Hepatocyte (in vitro differentiated cells): ENCODE measurements at regions not wholly inside any gene's neighbourhood (a gene's known extent, or its start where the extent isn't known, plus 50 kb on each side); places are given as distances from the start of the nearest gene placed in this dataset.

Experiments used
- DNase-seq: peaks from one replicate; pipeline ENCODE4 v3.0.0-alpha.2; 2016; ENCODE audit warnings: low spot score
- H2AFZ ChIP-seq: fragments of 200-600 bp; sonication (generic); 2 replicates; pipeline ENCODE4 v1.6.0; 2016; ENCODE audit warnings: antibody characterized with exemption, mild to moderate bottlenecking
- H3K27ac ChIP-seq: fragments of 200-600 bp; sonication (generic); 2 replicates; pipeline ENCODE4 v1.5.1; 2016; ENCODE audit warnings: mild to moderate bottlenecking
- H3K27me3 ChIP-seq: fragments of 200-600 bp; sonication (generic); 2 replicates; pipeline ENCODE4 v1.6.1; 2016
- H3K36me3 ChIP-seq: fragments of 200-600 bp; sonication (generic); replicated peaks from 2 replicates; pipeline ENCODE4 v1.5.1; 2016; ENCODE audit warnings: low read depth; ENCODE audit not compliant: insufficient read depth
- H3K4me1 ChIP-seq: fragments of 200-600 bp; sonication (generic); 2 replicates; pipeline ENCODE4 v1.5.1; 2016; ENCODE audit warnings: mild to moderate bottlenecking, moderate library complexity; ENCODE audit not compliant: insufficient read depth
- H3K4me2 ChIP-seq: fragments of 200-600 bp; sonication (generic); 2 replicates; pipeline ENCODE4 v1.6.0; 2016
- H3K4me3 ChIP-seq: fragments of 200-600 bp; sonication (generic); 2 replicates; pipeline ENCODE4 v1.5.1; 2016; ENCODE audit warnings: mild to moderate bottlenecking
- H3K79me2 ChIP-seq: fragments of 200-600 bp; sonication (generic); 2 replicates; pipeline ENCODE4 v1.6.0; 2017; ENCODE audit warnings: mild to moderate bottlenecking
- H3K9me2 ChIP-seq: fragments of 200-600 bp; sonication (generic); replicated peaks from 2 replicates; pipeline ENCODE4 v1.6.0; 2017; ENCODE audit warnings: mild to moderate bottlenecking; ENCODE audit not compliant: insufficient read depth
- H3K9me3 ChIP-seq: fragments of 200-600 bp; sonication (generic); 2 replicates; pipeline ENCODE4 v1.5.1; 2016; ENCODE audit warnings: low read depth, mild to moderate bottlenecking
- H4K20me1 ChIP-seq: fragments of 200-600 bp; sonication (generic); 2 replicates; pipeline ENCODE4 v1.6.0; 2016; ENCODE audit warnings: mild to moderate bottlenecking; ENCODE audit not compliant: insufficient read depth, poor library complexity, severe bottlenecking
- CTCF ChIP-seq: fragments of 200-600 bp; sonication (generic); IDR thresholded peaks from 2 replicates; pipeline ENCODE4 v1.5.1; 2016; ENCODE audit warnings: antibody characterized with exemption, mild to moderate bottlenecking; ENCODE audit not compliant: poor library complexity
- EZH2 ChIP-seq: fragments of 200-600 bp; sonication (generic); IDR thresholded peaks from 2 replicates; pipeline ENCODE4 v1.6.1; 2016; ENCODE audit warnings: antibody characterized with exemption, mild to moderate bottlenecking, borderline replicate concordance
- EZH2phosphoT487 ChIP-seq: fragments of 200-600 bp; sonication (generic); IDR thresholded peaks from one replicate; pipeline ENCODE4 v1.6.1; 2018; ENCODE audit warnings: antibody characterized with exemption, mild to moderate bottlenecking, low read depth, moderate library complexity; ENCODE audit not compliant: unreplicated experiment, severe bottlenecking
- WGBS: methylation state at CpG from one replicate; pipeline ENCODE4 v1.1.6; 2016; ENCODE audit warnings: low lambda C conversion rate; ENCODE audit errors: missing lambda C conversion rate; 5-methylcytosine and 5-hydroxymethylcytosine counted together

DNA sequence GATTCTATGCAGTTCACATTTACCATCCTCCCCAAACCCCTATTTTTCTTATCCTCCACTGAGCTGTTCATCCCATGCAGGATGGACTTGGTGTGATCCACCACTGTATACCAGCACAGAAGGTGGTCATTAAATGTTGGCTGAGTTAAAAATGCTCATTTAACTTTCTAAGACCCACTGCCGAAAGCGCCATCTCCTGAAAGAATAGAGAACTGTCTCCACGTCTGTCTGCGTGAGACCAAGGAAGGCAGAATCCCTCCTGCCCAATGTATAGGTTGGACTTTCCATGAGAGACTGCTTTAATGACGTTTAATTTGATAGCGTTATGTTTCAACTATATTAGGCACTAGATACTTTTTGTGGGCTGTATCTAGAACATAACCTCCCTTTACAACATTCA is 124.3 kb downstream of the GPAM start:
- H3K27ac ChIP-seq = no peak overlapping the region
- no peak overlapping the region for H3K4me3 ChIP-seq
- H3K9me3 ChIP-seq = no peaks in the 10 kb centered on the region
- no peak overlapping the region for H2AFZ ChIP-seq
- DNase-seq = no peak
- no peaks in the 10 kb centered on the region for H3K9me2 ChIP-seq
- no peak overlapping the region for H3K4me2 ChIP-seq
- no peaks in the 10 kb centered on the region for H3K4me1 ChIP-seq
- H3K36me3 ChIP-seq = no peaks in the 10 kb centered on the region
- no peaks in the 10 kb centered on the region for H3K27me3 ChIP-seq
- TF ChIP-seq CTCF (no peak), EZH2 (no peak), EZH2phosphoT487 (no peak)
- WGBS = 73% methylated on average over 6 of the region's 6 CpGs
- no peaks in the 10 kb centered on the region for H3K79me2 ChIP-seq
- H4K20me1 ChIP-seq = no peaks in the 10 kb centered on the region

DNA sequence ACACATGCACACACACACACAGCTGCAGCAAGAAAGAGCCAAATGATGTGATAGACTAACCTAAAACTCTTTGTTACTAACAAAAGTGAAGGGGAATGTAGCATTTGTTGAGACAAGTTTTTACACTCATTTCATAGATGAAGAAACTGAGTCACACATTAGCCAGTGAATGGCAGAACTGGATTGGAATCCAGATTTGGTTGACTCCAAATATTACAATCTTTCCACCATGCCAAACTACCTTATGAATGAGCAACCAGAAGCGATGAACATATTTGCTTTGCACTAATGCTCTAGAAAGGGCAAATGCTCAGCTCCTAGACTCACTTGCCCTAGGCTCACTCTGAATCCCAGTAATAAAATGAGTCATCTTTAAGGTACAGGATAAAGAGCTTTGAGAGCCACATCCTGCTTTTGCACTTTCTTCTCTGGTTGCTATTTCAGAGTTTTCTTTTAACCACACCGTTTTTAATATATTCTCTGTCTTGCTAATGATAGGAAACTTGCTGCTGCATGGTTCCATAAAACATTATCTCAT is 111.9 kb downstream of the GPAM start:
- no peak overlapping the region for H2AFZ ChIP-seq
- DNase-seq = no peak
- no peaks in the 10 kb centered on the region for H4K20me1 ChIP-seq

GRCh38 chr10:112078003-112078402 is 105.6 kb downstream of the GPAM start:
- H3K4me1 ChIP-seq = no peaks in the 10 kb centered on the region
- H3K36me3 ChIP-seq = no peaks in the 10 kb centered on the region
- no peaks in the 10 kb centered on the region for H3K9me3 ChIP-seq
- no peak for DNase-seq
- 87% methylated on average over 1 of the region's 1 CpG for WGBS
- no peak overlapping the region for H2AFZ ChIP-seq
- H3K9me2 ChIP-seq = no peaks in the 10 kb centered on the region
- no peak overlapping the region for H3K27ac ChIP-seq
- H3K4me3 ChIP-seq = no peak overlapping the region
- TF ChIP-seq CTCF (no peak), EZH2phosphoT487 (no peak), EZH2 (no peak)
- H3K79me2 ChIP-seq = no peaks in the 10 kb centered on the region
- H3K4me2 ChIP-seq = no peak overlapping the region
- H4K20me1 ChIP-seq = no peaks in the 10 kb centered on the region
- H3K27me3 ChIP-seq = no peaks in the 10 kb centered on the region

More for the DNA sequence above, 111.9 kb downstream of the GPAM start:
- Histone ChIP-seq H3K4me1 (no peaks in the 10 kb centered on the region), H3K4me2 (no peak overlapping the region), H3K9me2 (no peaks in the 10 kb centered on the region), H3K9me3 (no peaks in the 10 kb centered on the region), H3K79me2 (no peaks in the 10 kb centered on the region), H3K27me3 (no peaks in the 10 kb centered on the region), H3K27ac (no peak overlapping the region), H3K36me3 (no peaks in the 10 kb centered on the region), H3K4me3 (no peak overlapping the region)
- TF ChIP-seq EZH2phosphoT487 = no peak
- no peak for TF ChIP-seq EZH2
- no peak for TF ChIP-seq CTCF
- 76% methylated on average over 2 of the region's 2 CpGs for WGBS

DNA sequence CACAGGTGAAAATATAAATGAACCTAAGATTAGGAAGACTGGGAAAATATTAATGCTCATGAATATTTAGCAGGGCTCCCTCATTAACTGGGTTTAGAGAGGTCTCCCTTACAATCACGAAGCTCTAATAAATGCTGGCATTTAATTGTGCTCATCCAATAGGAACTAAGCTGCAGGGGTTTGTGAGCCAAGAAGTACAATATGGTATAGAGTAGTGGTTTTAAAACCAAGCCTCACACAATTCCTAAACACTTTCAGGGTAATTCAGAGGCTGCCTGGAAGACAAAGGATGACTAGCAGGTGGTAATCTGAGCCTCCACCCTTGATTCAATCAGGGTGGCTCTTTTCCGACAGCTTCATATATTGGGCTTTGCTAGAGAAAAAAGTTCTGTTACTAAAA is 103.3 kb downstream of the GPAM start:
- H3K4me2 ChIP-seq = no peak overlapping the region
- TF ChIP-seq EZH2phosphoT487 = no peak
- TF ChIP-seq EZH2 = no peak
- no peak for TF ChIP-seq CTCF
- H3K27ac ChIP-seq = no peak overlapping the region
- no peaks in the 10 kb centered on the region for H3K79me2 ChIP-seq
- no peaks in the 10 kb centered on the region for H3K4me1 ChIP-seq
- H4K20me1 ChIP-seq = no peaks in the 10 kb centered on the region
- H3K9me3 ChIP-seq = no peaks in the 10 kb centered on the region
- H3K4me3 ChIP-seq = no peak overlapping the region
- no peak overlapping the region for H2AFZ ChIP-seq
- 71% methylated on average over 2 of the region's 2 CpGs for WGBS
- H3K27me3 ChIP-seq = no peaks in the 10 kb centered on the region
- no peaks in the 10 kb centered on the region for H3K9me2 ChIP-seq
- H3K36me3 ChIP-seq = no peaks in the 10 kb centered on the region
- DNase-seq = no peak
